GM12892 (cell line): ENCODE measurements at regions not wholly inside any gene's neighbourhood (a gene's known extent, or its start where the extent isn't known, plus 50 kb on each side); places are given as distances from the start of the nearest gene placed in this dataset.

Experiments used
- DNase-seq: peaks from one replicate; pipeline ENCODE4 v3.0.0; 2011; ENCODE audit not compliant: insufficient read length
- FAIRE-seq: peaks from 2 replicates; lab custom pipeline; 2011; peaks lifted over from hg19 to GRCh38; lab: Jason Lieb, UNC
- POLR2A ChIP-seq: IDR thresholded peaks from 2 replicates; pipeline ENCODE4 v1.6.1; 2011; ENCODE audit warnings: low read depth, low read length, control low read depth
- POLR2AphosphoS5 ChIP-seq: IDR thresholded peaks from 2 replicates; pipeline ENCODE4 v1.6.1; 2011; ENCODE audit warnings: low read depth, low read length, control low read depth
- TAF1 ChIP-seq: IDR thresholded peaks from 2 replicates; pipeline ENCODE4 v1.6.1; 2011; ENCODE audit warnings: low read depth, mild to moderate bottlenecking, control low read depth, low read length, borderline replicate concordance

DNA sequence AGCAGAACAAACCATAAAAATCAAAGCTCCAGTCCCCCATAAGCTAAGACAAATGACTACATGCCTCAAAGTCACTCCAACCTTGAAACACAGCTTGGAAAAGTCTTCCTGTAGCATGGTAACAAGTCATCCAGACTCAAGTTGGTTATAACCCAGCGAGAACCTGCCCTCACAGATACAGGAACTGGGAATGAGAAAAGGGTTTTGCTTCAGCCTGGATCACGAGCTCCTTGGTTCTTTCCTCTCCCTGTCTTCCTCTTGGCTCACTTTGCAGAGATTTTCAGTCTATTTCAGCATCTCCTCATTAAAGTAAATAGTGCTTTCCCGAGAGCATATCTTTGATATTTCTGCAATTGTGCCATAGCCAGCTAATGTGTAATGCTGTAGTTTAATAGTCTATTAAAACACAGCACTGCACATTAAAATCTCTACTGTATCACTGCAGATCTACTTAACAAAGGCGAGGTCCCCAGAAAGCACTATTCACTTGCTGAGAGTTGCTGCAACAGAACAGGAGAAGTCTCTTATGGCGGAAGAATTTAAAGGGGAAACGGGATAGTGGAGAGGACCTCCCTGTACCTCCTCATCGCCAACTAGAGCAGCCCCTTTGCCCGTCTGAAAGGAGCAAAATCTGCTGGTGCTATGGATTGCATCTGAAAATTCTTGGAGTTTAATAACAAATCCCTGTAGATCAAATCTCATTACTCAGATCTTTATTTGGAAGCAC lies 249.3 kb upstream of the GATB start:
- TF ChIP-seq POLR2A (no peak), POLR2AphosphoS5 (no peak), TAF1 (no peak)
- FAIRE-seq (no peak), DNase-seq (no peak)

DNA sequence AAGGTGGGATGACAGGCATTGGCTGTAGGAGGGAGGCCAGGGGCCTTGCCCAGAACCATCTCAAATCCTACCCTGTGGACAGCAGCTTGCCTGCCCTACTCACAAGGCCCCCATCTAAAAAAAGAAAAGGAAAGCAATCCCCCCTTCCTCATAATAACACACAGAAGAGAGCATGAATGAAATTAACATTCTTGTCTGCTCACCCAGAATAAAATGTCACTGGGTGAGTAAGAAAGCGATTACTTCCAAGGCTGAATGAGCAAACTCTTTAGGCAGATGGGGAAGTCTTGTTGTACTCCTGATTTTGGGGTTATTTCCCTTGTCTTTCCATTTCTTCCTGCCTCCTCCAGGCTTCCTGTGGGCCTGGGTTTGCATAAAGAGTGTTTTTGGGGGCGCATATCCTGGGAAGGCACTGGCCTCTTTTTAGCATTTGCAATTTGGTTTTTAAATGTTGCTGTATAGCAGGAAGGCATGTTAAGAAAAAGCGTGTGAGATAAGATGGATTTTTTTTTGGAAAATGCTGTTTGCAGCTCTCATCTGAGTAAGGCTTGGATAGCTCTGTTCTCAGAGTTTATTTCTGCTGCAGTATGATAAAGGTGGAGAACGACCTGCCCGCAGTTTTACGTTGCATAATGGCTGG lies 248.3 kb upstream of the GATB start:
- TF ChIP-seq POLR2AphosphoS5 (no peak), TAF1 (no peak), POLR2A (no peak)
- FAIRE-seq (no peak), DNase-seq (no peak)

DNA sequence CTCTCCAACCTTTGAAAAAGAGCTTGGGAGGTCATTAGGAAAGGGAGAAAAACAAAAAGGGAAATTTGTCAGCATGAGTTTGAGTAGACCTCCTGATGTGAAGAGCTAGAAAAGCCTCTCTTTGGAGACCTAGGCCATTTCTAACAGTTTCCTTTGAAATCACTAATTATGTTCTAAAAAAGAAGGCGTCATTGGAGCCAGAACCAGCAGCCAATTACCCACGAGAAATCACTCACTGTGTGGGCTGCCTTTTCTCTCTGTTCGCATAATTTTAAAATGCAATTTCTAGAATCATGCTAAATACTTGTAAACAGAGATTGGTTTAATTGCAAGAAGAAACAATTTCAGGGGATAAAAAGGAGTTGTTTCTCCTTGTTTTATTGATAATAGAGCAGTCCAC lies 246.3 kb upstream of the GATB start:
- TF ChIP-seq TAF1: no peak
- no peak for TF ChIP-seq POLR2AphosphoS5
- TF ChIP-seq POLR2A: no peak

DNA sequence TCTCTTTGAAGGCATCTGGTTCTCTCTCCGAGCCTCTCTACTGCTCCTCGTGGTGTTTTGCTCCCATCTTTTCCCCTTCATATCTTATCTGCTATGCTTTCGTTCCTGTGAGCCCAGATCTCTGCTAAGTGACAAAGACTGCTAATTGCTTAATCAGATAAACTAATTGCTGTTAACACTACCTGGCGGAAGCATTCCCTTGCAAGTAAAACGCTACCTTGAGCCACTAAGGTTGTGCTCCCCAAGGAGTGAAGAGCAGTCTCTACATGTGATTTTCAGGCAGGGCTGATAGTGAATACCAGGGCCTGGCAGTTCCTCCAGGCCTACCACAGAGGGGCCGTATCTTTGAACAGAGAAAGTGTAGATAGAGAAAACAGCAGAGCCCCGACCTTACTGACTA lies 244.0 kb upstream of the GATB start:
- no peak for TF ChIP-seq TAF1
- TF ChIP-seq POLR2A: no peak
- no peak for TF ChIP-seq POLR2AphosphoS5
- FAIRE-seq: no peak

More for the DNA sequence above, 246.3 kb upstream of the GATB start:
- FAIRE-seq (no peak), DNase-seq (no peak)

DNA sequence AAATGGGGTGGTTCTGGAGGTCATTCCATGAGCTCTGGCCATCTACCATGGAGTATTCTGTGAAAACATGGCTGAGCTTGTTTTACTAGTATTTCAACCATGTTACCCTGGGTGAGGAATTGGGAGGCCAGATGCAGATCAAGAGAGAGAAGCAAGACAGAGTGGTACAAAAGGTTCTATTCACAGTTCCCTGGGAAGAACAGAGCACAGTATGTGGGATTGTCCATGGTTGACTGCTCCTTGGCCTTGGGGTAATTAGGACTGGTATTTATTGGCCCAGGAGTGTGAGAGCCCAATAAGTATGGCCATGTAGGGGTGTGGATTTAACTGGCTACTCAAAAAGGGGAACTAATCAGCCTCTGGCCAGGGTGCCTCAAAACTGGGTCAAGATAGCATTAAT lies 239.7 kb upstream of the GATB start:
- FAIRE-seq: no peak
- no peak for DNase-seq
- TF ChIP-seq TAF1 (no peak), POLR2AphosphoS5 (no peak), POLR2A (no peak)

More for the DNA sequence above, 244.0 kb upstream of the GATB start:
- no peak for DNase-seq

DNA sequence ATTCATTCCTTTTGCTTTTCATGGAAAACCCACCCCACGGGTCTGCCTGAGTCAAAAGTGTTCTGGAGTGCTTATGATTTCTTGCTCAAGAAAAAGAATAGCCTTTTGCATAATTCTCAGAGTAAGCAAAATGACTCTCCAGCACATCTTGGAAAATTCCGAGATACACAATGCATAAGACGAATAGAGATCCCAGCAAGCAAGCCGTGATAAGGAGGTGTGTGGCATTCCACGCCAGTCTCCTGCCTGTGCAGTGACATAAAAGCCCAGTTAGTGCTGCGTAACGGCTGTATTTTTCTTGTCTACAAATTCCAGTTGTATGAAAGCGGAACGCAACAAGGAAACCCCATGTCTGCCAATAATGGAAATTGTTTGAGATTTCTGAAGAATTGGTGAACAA lies 237.9 kb upstream of the GATB start:
- FAIRE-seq: no peak
- no peak for TF ChIP-seq POLR2A
- no peak for TF ChIP-seq TAF1

DNA sequence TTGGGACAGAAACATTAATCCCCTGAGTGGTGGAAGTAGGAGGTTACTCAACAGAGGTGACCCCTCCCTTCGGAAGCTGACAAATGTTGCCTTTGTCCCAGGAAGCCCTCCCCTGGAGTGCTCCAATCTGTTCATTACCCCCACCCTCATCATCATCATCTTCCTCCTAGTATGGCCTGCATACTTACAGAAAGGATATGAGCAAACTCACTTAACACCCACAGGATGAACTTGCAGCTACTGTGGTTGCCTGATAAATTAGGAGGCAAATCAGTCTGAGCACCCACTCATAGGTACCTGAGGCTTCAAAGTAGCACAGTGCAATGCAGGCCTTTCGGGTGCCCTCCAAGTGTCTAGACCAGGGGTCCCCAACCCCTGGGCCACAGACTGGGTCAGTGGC lies 236.7 kb upstream of the GATB start:
- TF ChIP-seq TAF1 (no peak), POLR2A (no peak), POLR2AphosphoS5 (no peak)
- DNase-seq: no peak
- no peak for FAIRE-seq

More for the DNA sequence above, 237.9 kb upstream of the GATB start:
- no peak for DNase-seq

DNA sequence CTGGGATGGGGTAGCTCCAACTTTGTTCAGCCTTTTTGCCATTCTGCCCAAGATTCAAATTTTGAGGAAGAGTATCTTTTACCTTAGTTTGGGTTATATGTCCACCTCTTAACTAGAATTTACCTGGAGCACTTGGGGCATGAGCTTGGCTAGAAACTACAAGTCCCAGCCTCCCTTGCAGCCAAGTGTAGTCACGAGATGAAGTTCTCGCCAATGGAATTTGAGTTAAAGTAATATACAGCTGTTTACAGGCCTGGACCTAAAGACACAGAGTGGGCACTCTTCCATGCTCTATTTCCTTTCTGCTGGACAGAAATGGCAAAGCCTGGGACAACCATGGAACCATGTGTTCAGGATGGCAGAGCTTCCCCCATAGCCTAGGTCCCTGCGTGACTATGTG lies 233.6 kb upstream of the GATB start:
- DNase-seq: no peak
- no peak for FAIRE-seq
- TF ChIP-seq TAF1 (no peak), POLR2AphosphoS5 (no peak), POLR2A (no peak)

DNA sequence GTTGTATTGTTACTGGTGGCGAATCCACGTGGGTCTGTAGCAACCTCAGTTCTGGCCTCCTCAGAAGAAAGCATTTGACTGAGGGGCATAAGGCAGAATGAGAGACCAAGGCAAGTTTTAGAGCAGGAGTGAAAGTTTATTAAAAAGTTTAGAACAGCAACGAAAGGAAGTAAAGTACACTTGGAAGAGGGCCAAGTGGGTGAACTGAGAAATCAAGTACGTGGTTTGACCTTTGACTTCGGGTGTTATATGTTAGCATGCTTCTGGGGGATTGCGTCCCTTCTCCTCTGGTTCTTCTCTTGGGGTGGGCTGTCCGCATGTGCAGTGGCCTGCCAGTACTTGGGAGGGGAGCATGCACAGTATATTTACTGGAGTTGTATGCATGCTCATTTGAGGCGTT lies 232.7 kb upstream of the GATB start:
- FAIRE-seq (no peak), DNase-seq (no peak)
- TF ChIP-seq POLR2AphosphoS5: no peak
- TF ChIP-seq POLR2A: no peak
- no peak for TF ChIP-seq TAF1

DNA sequence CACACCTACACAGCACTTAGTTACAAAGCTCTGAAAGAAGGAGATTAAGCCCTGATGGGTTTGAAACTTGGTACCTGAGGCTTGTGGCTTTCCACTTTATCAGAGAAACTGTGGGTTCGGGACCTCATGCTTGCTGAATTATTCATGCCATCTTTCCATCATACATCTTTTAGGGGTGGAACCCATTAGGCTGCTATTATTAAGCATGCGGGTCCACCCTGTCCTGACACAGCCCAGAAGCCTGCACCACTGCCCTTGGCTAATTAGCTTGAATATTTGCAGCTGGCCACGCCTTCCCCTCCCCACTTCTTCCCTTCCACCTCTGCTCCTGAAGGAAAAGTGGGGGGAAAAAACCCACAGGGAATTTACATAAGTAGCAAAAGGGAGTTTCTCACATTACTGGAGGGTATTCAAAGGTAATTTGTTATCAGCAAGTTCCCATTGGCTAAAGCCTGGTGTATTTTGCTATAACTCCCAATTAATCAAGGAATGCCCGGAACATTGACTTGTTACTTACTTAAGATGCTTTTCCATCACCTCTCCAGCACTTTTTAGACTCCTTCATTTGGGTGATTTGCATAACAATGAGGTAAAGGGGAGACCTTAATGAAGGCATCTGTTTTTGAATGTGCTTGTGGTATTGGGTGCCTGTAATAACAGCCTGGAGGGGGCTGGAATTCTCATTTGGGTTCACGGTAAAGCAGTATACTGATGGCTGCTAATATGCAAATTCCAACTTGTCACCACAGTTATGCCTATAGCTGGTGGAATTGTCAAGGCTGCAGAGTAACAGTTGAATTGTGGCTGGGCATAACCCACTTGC lies 231.7 kb upstream of the GATB start:
- no peak for DNase-seq
- FAIRE-seq: no peak
- no peak for TF ChIP-seq POLR2A
- TF ChIP-seq TAF1: no peak
- no peak for TF ChIP-seq POLR2AphosphoS5

DNA sequence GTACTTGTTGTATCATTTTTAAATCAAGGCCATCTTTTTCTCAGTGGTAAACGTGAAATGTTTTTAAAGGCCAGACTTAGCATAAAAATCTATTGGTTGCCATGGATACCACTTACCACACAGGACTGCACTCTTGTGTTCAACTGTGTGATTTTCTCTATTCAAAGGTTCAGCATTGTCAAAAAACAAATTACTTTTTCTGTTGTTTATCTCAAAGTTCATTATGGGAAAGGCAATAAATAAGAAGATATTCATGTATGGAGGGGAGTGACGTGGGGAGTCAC lies 231.0 kb upstream of the GATB start:
- TF ChIP-seq TAF1 (no peak), POLR2A (no peak), POLR2AphosphoS5 (no peak)
- FAIRE-seq: no peak
- no peak for DNase-seq
